Skin of body (tissue), 1 donor: ENCODE measurements at regions not wholly inside any gene's neighbourhood (a gene's known extent, or its start where the extent isn't known, plus 50 kb on each side); places are given as distances from the start of the nearest gene placed in this dataset.
A peak's percentile ranks its signal among the peaks of the same experiment; 100 is the strongest.

Experiments used
- DNase-seq: peaks from one replicate; lab custom pipeline; 2025; lab: John Stamatoyannopoulos, UW

DNA sequence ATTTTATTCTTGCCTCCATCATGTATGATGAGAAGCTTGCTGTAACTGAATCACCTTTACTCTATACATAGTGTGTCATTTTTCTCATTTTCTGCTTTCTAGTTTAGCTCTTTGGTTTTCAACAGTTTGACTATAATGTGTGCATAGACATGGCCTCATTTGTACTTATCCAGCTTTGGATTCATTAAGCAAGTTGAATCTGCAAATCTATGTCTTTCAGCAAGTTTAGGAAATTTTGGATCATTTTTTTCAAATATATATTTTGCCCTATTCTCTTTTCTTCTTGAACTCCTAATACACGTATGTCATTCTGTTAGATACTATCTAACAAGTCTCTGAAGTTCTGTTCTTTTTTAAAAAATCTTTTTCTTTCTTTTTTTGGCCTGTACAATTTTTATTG lies 57.8 kb downstream of the PRLHR start:
- no peak for DNase-seq

DNA sequence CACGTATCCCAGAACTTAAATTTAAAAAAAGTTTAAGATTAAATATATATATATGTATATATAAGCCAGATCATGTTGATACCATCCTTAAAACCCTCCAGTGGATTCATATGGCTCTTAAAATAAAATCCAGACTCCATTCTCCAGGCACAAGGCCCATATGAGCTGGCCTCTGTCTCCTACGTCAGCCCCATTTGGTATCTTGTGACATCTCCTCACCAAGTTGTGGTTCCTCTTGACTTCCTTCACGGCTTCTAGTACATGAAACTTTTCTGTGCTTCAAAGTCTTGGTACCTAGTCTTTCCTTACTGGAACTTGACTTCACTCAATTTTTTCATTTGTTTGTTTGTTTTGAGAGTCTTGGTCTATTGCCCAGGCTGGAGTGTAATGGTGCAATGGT lies 61.3 kb downstream of the PRLHR start:
- DNase-seq: no peak

DNA sequence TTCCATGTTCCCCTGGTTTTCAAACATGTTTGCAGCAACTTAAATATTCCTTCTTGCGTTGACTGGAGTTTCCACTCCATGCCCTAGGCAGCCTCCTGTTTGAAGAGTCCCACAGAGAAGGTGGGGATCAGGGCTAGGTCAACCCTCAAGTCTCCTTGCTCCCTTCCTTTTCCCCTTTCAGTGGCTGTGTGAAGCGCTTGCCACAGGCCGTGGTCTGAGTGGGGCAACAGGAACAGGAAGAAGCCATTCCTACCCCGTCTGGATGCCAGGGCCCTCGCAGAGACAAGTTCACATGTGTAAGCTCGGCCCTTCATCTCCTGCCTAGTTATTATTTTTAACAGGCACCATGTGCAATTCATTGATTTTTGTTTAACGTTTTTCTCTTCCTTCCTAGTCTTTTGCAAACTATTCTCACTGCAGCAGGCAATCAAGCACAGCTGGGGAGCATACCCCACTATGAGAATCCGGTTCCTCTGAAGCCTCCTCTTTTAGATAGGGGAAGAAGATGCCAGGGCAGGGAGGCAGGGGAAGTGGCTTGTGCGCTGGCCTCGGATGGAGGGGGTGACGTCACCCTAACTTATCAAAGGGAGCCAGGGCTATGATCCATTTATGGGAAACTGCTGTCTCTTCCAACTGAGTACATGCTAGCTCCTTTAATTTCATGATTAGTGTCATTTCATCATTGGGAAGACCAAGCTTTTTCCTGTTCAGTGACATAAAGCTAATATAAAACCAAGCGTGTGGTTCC lies 64.2 kb downstream of the PRLHR start:
- peak; percentile 23 for DNase-seq

DNA sequence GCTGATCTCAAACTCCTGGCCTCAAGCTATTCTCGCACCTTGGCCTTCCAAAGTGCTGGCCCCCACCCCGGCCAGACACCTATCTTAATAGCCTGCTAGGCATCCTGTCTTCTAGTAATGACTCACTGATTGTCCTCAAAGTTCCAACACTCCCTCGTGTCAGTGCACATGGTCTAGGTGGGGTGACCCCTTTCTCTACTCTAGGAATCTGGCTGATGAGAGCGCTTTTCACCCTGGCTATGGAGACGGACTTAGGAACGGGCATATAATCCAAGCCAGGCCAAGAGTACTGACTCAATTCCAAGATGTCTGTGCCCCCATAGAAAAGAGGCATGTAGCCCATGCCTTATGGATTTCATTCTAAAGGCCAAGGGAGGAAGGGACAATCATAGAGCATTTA lies 67.0 kb downstream of the PRLHR start:
- no peak for DNase-seq

DNA sequence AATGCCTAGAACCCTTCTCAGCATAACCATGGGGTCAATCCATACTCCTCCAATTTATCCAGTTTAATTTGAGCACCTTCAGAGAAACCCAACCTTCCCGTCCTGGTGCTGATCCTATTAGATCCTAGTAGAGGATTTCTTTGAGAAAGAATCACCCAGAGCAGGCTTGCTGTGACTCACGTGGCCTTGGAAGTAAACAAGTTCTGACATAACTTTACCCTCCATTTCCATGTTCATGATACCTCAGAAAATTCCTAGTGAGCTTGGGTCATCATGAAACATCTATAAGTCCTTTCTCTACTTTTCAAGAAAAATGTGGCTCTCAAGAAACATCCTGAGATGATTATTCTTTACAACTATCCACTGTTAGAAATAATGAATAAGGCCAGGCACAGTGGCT lies 71.7 kb downstream of the PRLHR start:
- DNase-seq: no peak

DNA sequence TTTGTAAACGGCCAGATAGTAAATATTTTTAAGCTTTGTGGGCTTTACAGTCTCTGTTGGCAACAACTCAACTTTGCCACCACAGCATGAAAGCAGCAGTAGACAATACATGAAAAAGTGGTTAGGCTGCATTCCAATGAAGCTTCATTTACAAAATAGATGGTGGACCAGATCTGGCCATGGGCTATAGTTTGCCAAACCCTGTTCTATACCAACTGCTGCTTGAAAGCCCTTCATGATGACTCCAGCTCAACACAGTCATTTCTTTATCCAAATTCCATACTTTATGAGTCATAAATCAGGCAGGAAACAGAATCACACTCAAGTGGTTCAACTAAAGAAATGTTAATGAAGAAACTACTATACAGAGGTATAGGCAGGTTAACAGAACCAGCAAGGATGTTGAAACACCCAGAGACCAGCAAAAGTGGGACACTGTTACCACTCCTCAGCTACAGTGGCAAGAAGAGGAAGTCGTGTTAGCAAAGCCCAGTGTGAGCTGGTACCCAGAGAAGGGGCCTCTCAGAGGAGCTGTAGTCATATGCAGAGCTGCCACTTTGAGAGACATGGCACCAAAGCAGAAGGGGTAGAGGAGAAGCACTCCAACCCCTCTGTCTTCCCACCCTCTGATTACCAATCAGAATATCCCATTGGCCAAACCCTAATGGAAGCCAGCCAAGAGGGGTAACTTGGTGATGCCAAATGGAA lies 72.5 kb downstream of the PRLHR start:
- no peak for DNase-seq

DNA sequence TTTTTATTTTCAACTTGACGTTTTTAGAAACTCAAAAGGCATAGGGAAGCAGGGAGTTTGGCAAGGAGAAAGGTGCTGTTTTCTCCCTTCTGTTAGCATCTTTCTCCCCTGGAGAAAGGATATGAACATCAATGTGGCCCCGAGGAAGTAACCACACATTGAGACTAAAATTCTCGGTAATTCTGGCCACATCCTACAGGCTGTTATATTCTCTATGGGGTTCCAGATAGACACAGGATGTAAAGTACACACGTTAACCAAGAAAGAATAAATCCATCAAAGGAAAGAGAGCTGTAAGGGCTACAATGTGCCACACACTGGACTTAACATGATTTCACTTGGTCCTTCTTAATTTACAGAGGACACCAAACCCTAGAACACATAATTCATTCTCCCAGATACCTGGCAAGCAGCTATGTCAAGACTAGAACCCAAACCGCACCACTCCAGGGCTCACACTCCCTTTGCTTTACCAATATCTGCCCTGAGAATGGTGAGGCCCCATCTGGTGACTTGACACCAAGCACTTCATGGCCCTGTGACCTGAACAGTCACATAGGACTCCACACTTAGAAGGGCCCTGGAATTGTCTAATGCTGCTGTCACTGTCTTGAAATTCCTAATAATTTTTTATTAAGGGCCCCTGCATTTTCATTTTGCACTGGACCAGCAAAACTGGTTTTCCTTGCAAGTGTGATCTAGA lies 73.9 kb downstream of the PRLHR start:
- DNase-seq: no peak

DNA sequence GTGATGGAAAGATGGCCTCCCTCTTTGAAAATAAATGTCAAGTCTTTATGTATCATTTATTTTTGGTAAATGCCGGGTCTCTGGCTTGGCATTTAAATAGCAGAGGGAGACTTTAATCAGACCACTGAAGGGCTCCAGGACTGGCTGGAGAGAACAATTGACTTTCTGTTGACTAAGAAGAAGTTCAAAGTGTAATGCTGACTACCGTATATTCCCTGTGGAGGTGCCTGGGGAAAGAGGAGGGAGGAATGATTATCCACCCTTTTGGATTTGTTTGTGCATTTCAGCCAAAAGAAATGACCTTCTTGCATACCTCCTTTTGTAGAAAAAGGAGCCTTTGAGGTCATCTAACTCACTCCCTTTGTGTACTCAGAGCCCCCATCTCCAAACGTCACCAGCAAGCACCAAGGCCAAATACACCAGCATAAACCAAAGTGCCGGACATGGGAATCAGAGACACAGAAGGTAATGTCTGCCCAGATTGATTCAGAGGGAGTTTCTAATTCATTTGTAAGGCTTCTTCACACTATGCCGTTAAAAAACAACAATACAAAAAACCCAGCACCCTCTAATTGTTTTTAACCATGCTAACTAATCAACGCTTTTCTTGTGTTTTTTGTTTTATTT lies 75.2 kb downstream of the PRLHR start:
- no peak for DNase-seq

DNA sequence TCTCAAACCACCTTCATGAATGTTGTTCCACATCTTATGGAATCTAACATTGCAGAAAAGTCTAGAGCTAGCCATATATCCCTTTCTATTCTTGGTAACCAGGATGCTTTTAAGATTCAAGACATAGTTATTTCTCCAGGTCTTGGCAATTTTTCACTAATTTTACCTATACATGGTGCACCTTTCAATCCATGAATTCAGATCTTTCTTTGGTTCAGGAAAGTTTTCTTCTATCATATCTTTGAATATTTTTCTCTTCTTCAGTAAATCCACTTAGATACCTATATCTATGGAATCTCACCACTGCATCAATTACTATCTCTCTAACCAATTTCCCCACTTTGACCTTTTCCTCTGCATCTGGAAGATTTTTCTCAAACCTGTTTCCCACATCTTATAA lies 77.4 kb downstream of the PRLHR start:
- DNase-seq: no peak

DNA sequence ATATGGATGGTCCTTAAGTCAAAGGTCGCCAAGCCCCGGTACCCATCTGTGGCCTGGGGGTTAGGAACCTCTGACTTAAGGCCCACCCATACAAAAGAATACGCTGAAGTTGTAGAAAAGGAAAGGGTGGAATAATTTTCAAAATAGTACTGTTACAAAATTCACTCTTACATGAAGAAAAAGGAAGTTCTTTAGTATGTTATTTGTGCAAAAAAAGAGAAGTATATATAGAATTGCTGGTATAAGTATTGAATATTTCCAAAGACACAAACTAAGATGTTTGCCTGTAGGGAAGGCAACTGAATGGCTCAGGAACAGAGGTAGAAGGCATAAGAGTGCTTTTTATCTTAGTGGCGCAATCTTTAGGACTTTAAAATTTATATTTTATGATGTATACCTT lies 78.7 kb downstream of the PRLHR start:
- DNase-seq: no peak

DNA sequence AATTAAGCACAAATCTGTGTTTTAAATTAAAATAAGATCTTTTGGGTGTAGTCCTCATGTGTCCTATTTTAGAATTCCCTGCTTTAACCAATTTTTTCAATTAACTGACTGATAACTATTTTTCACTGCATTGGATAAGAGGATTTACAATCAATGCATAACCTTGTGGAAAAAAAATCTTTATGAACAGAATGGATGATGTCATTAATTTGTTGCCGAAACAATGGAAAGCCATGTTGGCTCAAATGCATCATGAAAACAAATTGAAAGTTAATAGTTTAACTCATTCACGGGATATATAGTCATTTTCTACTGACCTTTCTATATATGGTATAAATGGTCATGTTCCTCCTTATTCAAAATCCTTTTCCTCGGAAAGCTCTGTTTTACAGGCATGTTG lies 82.3 kb downstream of the PRLHR start:
- DNase-seq: no peak

DNA sequence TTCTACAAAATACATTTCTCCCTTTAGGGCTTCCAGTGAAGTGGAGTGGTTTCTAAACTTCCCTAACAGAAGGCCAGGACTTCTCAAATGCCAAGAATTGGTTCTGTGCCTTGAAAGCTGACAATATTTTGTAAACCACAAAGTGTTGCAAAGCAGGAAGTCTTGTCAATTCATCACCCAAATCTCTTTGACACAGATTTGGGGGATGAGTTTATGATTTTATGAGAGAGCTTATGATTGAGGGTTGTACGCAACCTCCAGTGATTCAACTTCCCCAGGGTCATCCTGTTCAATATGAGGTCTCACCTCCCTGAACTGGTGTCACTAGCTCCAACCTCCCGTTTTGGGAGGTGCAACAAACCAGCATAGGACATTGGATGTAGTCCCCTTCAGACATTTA lies 83.7 kb downstream of the PRLHR start:
- no peak for DNase-seq

DNA sequence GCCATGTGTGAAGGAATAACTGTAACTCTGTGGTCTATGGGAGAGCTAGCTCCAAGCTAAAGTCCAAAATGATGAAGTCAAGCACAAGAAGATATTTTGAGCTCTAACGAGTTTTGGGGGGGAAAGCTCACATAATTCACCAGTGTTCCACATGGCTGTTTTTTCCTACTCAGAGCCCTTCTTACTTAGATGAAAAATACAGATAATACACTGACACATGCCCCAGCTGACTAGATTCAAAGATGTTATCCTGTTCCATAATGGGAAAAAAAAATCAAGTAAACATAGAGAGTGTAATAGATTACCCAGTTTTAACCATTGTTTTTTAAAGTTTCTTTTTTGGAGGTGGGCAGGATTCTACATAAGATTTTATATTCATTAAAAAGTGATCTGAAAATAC lies 86.6 kb downstream of the PRLHR start:
- no peak for DNase-seq

DNA sequence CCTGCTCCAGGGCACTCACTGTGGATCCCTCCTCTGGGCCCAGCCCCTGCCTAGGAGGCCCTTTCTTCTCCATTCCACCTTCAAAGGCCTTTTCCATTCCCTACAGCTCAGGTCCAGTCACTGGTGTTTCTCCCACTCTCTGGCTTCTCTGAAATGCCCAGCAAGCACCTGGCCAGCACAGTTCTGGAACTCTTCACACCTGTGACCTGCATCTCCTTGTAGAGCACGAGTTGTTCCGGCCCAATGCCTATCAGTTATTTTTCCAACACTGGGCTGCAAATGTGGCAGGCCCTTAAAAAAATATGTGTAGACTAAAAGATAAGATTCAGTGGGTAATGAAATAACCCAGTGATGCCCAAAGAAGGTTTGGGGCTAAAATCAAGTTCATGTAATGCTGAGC lies 87.1 kb downstream of the PRLHR start:
- no peak for DNase-seq

DNA sequence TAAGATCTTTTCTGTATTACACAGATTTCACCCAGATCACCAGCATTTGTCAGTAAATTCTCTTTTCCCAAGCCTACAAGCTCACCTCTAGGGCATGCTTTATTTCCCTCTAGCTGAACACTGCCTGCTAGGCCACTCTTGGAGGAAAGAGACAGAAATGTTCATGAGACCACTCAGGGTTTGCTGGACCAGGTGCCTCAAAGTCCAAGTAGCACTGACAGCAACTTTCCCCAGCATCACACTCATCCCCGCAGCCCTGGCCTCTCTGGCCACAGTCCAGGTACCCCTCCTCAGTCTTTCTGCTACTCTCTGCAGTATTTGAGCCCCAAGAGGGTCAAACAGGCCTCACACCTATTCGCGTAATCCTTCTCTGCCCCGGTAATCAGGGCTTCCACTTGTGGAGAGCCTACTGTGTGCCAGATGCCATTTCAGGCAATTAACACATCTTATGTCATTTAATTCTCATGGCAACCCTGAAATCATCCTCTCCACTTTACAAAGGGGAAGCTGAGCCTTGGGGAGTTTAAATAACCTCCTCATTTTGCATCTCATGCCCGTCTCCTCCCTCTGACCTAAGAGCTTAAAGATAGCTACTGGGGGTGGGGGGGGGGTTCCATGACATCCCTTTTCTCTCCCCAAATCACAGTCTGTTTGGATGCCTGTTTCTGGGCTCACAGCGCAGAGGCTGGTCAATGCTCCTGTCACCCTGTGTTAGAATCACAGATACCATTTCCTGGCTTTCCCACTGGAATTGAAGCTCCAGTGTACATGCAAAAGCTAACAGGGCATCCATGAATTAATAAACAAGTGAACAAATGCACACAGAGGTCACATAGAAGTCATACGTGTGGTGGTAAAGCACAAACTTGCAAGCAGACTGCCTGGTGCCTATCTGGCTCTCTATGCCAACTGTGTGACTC lies 88.5 kb downstream of the PRLHR start:
- no peak for DNase-seq

DNA sequence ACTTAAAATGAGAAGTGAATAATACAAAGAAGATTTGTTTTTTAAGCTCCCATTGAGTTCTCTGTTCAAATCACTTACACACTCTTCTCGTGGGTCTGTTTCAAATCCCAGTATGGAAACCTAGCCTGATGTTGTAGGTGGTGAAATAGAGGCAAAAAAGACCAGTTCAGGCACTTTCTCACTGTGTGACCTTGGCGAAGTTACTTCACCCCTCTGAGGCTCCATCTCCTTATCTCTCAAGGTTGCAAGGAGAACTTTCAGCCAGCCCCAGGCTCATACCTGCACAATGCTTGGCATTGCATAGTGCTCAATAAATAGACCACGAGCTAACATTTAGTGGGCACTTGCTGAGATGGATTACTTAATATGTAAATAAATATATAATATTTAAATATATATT lies 90.1 kb downstream of the PRLHR start:
- DNase-seq: no peak

DNA sequence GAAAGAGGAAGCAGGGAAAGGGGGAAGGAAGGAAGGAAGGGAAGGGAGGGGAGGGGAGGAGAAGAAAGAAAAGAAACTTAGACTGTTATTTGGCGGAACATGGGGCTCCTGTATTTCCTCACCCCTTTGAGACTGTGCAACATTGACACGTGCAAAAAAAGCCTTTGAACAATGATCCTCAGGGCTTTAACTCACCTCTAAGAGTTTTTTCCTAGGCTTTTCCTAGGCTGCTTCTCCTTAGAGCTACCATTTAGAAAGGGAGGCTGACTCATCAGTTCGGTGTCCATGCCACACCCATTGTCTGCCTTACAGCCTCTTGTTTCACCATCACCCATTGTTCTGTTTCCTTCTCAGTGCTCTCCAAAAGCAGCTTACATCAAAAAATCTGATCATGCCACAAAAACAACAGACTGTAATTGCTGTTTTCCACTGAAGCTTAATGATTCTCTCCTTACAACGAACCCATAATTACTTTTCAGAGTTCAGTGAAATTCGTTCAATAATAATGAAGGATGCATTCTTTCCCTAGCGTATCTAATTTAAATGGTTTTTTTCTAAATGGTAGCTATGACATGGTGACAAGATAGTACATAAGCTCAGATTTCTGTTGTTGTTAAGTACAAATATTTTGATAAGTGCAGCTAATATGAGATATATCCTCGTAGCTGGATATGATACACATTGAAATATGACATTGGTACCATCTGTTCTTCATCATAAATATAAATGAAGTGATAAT lies 90.8 kb downstream of the PRLHR start:
- DNase-seq: no peak

DNA sequence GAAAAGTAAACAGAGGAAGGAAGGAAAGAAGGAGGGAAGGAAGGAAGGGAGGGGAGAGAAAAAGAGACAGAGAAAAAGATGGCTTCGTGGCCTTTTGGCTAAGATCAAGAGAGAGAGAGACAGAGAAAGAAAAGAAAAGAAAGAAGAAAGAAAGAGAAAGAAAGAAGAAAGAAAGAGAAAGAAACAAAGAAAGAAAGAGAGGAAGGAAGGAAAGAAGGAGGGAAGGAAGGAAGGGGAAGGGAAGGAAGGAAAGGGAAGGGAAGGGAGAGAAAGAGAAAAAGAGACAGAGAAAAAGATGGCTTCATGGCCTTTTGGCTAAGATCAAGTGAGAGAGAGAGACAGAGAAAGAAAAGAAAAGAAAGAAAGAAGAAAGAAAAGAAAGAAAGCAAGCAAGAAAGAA lies 91.4 kb downstream of the PRLHR start:
- DNase-seq: no peak

DNA sequence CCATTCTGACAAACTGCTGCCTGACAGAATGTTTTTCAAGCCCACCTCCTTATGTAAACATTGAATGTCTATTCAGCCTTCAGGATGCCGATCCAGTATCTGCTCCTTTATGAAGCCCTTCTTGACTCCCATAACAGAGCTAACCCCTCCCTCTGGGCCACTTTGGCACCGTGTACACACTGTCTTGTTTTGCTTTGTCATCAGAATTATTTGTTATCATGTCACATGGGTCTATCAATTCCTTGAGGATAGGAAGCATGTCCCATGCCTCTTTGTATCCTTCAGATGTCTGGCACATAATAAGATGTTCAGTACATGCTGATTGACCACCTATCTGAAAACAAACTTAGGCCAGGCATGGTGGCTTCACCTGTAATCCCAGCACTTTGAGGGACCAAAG lies 92.3 kb downstream of the PRLHR start:
- no peak for DNase-seq

DNA sequence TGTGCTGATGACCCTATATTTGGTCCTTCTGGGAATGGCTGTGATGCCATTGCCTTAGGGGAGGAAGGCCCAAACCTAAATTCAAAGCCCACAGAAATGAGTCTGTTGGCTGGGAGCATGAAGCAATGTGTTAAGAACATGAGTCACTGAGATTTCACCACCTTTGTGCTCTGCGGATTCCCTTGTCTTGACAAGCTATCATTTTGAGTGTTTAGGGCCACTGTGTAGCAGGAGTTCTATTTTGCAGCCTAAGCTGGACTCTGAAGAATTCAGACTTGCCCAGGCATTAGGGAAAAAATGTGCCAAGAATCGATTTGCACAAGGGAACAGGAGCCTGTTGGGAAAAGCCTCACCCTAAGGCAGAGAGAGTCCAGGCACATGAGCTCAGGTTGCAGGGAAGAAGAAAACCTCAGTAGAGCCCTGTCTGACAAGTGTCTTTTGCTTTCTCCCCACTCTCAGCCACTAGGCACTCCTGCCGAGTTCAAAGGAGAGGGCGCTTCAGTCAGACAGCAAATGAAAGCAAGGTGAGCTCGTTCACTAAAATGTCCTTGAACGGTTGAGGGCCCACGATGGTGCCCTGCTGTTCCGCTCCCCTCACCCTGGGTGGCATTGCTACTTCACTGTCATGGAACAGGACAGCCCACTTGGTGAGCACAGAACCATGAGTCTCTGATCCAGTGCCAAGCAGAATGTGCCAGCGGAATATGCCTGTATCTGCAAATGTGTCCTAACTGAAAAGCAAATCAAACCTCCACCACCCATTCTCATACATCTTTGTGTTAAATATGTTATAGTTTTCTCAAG lies 93.6 kb downstream of the PRLHR start:
- DNase-seq: no peak
